ENCODE measurements at regions not wholly inside any gene's neighbourhood (a gene's known extent, or its start where the extent isn't known, plus 50 kb on each side); places are given as distances from the start of the nearest gene placed in this dataset.

DNA sequence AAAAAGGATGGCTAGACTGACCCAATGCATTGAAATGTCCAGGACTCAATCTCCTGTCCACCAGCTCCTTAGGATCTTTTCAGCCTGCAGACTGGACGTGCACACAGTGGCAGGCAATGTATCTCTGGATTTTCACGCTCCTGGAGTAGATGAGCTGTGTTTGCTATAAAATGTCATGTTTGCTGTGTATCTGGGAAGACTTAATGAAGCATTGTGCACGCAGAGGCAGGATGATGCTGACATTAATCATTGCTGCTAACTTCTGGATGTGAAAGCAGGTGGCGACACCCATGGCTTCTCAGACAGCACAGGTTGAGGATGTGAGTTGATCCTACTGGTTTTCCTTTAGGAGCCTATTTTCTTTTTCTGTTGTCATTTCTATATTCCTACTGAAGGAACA is 133.1 kb upstream of the PCSK2 start:
- DNase-seq (ENCODE audit: low read depth in 3 of 3, low spot score in 2 of 3) = no peak

DNA sequence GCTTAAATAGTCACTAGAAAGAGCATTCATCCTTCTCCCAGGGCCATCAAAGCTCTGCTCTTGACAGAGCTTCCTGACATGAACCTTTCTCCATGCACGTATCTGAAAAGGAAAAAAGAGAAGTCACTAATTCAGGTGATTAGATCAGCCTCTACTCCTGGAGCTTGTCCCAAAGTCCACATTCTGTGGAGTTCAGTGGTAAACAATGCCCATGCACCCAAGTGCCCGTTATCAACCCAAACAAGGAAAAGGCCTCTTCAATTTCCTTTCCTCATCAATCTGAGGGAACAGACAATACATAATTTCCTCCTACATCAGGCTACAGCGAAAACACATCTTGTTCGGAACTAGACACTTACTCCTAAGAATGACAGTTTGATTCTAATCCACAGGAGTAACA is 129.2 kb upstream of the PCSK2 start:
- no peak for DNase-seq (ENCODE audit: low read depth in 3 of 3, low spot score in 2 of 3)

DNA sequence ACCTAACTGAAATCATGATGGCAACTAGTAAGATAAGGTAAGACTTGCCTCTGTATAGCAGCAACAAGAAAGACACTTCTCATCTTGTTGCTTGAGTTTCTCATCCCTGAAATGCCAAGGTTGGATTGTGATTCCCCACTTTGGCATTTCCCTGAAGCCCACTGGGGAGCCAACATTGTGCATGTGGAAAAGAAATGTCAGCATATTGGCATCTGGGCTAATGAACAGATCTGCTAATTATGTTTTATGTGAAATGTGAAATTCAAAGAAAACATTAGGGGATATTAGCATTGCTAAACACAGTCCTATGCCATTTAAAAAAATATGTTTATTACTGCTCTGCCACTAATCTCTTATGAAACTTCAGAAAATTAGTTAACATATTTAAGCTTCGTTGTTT is 126.3 kb upstream of the PCSK2 start:
- DNase-seq (ENCODE audit: low read depth in 3 of 3, low spot score in 2 of 3) = no peak

DNA sequence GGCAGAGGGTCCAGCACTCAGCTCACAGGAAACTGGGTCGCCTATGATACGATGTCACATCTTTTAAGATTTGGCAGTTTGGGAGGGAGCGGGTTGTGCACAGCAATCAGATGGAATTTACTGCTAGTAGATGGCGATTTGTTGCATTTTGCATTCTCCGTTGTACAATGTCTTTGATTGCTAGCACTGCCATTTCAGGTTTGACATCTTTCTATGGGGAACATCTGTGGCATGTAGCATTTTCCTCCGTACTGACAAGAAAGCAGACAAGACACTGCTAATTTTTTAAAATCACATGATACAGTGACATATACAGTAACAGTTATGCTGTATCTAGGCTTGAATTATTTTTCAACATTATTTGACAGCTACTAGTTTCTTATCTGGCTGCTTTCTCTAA is 119.7 kb upstream of the PCSK2 start:
- no peak for DNase-seq (ENCODE audit: low read depth in 3 of 3, low spot score in 2 of 3)

DNA sequence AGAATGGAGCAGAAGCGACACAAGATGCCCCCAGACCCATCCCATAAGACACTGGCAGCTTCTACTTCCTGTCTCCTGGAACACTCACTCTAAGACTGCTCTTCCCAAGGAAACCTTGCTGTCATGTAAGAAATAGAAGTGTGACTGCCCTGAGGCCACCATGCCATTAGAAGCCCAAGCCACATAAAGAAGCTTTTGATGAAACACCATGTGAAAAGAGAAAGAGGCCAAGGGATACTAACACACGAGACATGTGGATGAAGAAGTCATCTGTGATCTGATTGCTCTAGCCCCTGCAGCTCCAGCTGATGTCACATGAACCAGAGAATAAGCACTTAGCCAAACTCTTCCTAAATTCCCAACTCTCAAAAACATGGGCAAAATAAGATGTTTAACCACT is 117.9 kb upstream of the PCSK2 start:
- no peak for DNase-seq (ENCODE audit: low read depth in 3 of 3, low spot score in 2 of 3)

DNA sequence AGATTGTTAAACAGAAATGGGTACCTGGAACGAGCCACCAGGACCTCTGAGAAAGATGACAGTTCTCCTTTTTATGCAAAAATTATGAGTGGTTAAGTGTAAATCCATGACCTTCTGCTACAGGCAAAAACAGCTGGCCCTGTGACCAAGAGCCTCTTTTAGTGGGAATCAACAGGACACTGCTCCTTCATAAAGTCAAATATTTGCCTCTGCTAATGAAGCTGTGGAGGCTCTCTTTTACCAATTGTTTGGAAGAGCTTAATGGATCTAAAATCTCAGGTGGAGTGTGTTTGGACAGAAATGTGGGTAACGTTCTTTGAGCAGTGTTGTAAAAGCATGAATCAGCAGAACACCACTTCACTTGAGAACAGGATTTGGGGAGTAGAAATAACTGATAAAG is 117.5 kb upstream of the PCSK2 start:
- no peak for DNase-seq (ENCODE audit: low read depth in 3 of 3, low spot score in 2 of 3)

DNA sequence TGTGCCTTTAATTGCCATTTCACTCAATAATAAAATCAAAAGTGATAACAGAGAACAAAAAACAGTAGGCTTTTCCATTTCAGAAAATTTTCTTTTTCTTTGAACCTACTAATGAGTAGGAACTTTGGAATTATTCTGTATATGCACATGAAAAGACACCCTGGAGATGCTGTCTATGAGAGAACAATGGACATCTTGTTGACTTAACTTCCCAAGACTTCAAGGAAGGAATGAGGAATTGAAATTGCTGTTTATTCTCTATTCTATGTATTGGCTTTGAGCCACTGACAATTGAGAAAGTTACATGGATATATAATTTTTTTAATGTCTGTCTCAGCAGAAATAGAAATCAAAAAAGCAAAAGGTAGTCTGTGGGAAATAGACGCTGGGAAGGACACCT is 98.6 kb upstream of the PCSK2 start:
- DNase-seq (ENCODE audit: low read depth in 3 of 3, low spot score in 2 of 3) = no peak

DNA sequence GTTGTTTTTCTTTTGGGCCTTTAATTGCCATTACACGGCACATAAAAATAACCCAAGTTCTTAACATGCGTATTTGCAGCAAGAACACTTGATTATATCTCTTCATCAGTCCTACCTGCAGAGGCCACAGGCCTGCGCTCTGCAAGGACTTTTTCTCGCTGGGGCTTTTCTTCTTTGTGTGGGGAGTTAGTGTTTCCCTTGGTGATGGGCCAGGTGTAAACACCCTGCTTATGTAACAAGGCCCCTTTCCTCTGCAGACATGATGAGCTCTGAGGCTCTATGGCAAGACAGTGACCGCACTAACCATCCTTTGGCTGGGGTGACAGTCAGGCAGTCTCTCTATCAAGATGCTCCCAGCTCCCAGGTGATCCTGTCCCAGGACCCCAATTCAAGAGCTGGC is 97.8 kb upstream of the PCSK2 start:
- no peak for DNase-seq (ENCODE audit: low read depth in 3 of 3, low spot score in 2 of 3)

DNA sequence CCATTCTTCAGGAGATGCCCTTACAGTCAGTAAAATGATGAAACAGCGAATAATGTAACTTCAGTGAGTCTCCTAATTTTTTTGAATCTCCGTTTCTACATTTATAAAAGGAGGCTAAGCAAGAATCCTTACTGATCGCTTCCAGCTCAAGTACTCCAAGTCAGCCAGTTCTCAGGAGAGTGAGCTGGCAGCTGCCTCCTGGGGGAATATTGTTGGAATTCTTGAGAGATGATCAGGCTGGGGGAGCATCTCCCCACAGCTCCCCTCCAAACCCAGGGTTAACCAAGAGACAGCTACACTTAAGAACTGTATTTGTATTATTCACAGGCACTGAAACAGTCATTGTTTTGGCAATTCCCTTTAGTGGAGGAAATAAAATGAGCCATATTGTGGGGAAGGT is 89.1 kb upstream of the PCSK2 start:
- DNase-seq (ENCODE audit: low read depth in 3 of 3, low spot score in 2 of 3) = no peak

DNA sequence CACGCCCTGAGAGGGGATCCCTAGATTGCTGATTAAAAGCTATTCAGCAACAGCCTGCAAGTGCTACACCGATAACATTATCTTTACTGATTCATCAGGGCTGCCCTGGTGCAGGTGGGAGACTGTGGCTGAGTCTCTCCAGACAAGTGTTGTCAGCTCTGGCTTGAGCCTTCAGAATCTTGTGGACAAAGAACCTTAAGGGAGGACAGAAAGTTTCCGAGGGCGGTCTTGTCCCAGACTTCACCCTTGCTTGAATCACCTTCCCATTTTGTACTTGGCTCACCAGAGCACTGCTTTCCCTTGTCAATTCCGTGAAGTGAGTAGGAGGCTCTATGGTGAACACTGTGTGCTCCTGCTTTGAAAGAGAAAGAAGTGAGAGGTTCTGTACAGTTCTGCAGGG is 88.6 kb upstream of the PCSK2 start:
- no peak for DNase-seq (ENCODE audit: low read depth in 3 of 3, low spot score in 2 of 3)

DNA sequence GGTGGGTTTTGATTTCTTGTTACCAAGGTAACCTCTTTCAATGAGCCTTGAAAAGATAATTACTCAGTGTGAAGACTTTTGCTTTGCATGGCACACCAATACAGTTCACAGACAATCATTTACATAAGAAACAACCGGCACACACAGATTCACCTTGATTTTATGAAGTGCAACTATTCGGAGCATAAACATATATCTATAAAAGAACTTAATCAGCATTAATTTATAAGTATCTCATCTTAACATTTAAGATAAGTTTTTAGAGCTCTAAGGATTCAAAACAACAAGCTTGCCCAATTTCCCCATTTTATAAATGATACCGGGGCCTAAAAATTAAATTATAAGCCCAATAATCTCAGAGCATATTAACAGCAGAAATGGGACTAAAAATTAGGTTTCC is 85.9 kb upstream of the PCSK2 start:
- DNase-seq (ENCODE audit: low read depth in 3 of 3, low spot score in 2 of 3) = no peak

DNA sequence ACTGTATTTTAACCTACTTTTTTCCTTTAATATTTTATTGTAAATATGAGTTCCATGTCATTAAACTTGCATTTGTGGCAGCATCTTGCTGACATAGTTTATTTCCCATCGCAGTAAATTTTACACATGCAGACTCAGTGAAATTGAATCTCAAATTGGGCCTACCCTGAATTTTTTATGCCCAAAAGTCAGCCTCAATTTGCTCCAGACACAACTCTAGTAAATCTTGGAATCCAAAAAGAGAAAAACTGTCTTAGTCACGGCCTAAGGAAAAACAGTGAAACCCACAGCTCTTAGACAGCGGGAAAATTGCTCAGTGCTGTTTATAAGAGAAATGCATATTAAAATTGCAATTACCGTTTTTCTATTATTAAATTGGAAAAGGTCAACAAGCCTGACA is 85.3 kb upstream of the PCSK2 start:
- DNase-seq (ENCODE audit: low read depth in 3 of 3, low spot score in 2 of 3) = no peak

DNA sequence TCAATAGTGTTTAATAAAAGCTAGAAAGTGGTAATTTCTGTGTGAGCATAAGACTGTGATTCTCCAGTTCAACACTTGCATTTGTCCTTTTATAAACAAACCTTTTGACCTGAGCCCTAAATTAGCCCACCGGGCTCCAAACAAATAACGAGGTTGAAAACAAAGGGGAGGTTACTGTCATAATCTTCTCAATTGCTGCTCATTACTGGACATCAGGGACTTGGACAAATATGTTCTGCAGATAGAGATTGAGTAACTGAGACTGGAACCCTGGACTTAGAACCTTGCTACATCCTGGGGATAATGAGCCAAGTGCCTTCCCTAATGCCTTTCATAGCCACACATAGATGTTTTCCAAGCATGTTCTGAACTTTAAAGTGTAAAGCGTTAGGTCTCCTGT is 84.2 kb upstream of the PCSK2 start:
- no peak for DNase-seq (ENCODE audit: low read depth in 3 of 3, low spot score in 2 of 3)

DNA sequence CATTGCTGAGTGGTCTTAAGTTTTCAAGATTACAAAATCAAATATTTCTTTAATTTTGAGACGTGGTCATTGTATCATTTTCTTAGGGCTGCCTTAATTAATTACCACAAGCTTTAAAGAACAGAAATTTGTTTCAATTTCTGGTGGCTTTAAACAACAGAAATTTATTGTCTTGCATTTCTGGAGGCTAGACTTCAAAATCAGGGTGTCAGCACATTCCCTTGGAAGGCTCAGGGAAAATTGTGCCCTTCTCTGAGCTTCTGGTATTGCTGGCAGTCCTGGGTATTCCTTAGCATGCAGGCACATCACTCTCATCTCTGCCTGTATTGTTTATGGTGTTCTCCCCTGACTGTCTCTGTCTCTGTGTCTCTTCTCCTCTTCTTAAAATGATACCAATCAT is 76.0 kb upstream of the PCSK2 start:
- no peak for DNase-seq (ENCODE audit: low read depth in 3 of 3, low spot score in 2 of 3)

DNA sequence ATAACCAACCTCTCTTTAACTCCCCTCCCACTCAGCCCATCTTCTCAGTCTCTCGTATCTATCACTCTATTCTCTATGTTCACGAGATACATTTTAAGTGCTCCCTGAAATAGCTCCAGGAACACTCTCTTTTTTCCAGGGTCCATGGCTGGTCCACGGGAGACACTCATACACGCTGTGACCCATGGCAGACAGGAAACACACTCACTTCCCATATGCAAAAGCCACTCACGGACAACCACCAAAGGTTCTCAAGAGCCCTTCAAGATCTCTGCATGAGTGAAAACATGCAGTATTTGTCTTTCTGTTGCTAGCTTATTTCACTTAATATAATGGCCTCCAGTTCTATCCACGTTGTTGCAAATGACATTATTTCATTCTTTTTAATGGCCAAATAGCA is 71.4 kb upstream of the PCSK2 start:
- DNase-seq (ENCODE audit: low read depth in 3 of 3, low spot score in 2 of 3) = no peak

DNA sequence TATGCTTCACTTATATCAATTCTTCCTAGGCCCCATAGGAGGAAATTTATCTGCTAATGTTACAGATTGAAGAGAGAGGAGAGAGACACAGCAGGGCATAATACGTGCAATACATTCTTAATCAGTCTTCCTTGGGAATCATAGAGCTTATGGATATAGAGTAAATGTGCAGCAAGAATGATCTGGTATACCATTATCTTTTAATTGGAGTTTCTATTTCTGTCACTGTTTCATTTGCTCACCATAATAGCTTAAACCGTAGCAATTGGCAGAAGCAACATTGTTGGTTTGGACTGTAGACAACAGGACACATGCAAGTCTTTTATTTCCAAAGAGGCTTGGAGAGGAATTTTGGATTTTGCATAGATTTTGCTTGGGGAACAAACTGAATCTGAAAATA is 68.1 kb upstream of the PCSK2 start:
- no peak for DNase-seq (ENCODE audit: low read depth in 3 of 3, low spot score in 2 of 3)

DNA sequence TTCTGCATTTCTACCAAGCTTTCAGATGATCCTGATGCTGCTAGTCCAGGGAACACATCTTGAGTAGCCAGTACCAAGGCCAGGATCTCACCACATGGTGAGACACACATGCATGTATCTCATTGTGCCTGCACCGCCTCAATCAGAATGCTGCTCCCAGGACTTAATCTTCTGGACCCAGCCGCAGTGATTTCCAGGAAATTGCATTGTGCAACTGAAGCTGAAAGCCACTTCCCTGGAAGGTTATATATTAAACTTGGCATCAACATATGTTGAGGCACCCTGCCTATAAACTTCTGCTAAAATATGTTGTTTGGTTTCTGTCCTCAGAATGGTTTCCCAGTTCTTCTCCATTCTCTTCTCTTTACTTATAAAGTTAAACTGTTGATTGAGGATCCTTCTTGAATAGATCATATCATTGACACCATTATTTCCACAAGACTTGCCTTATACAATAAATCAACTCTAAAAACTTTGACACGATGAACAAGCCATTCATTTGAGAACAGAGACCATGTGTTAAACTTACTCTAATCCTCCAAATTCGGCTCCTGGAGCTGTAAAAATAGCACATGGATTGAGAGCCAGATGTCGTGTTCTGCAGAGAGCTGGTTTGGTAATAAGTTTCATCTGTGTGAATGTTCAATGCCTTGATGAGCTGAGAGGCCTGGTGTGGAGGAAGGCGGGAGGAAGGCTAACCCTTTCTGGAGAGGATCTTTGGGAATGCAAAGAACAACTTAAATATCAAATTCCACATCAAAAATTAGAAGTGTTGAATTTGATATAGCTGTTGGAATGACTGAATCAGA is 65.0 kb upstream of the PCSK2 start:
- no peak for DNase-seq (ENCODE audit: low read depth in 3 of 3, low spot score in 2 of 3)

DNA sequence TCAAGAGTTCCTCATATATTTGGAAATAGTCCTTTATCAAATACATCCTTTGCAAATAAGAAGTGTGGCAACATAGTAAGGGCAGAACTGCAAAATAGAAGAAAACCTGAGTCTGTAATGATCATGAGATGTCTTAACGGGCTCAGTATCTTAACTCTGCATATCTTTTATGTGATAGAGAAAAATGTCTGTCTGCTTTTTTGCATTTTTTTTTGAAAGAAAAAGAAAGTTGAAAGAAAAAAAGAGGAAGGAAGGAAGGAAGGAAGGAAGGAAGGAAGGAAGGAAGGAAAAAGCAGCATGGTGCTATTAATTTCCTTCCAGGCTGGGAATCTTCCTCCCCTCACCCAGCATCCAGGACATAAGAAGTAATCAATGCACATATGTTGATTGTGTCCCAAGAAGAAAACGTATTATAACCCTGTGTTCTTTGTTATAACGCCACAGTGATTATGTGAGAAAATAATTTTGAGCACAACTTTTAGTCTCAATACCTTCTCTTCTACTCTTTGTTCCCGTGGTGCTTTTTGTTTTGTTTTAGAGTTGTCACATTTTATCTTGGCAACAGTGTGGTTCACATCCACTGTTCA is 58.7 kb upstream of the PCSK2 start:
- no peak for DNase-seq (ENCODE audit: low read depth in 3 of 3, low spot score in 2 of 3)

DNA sequence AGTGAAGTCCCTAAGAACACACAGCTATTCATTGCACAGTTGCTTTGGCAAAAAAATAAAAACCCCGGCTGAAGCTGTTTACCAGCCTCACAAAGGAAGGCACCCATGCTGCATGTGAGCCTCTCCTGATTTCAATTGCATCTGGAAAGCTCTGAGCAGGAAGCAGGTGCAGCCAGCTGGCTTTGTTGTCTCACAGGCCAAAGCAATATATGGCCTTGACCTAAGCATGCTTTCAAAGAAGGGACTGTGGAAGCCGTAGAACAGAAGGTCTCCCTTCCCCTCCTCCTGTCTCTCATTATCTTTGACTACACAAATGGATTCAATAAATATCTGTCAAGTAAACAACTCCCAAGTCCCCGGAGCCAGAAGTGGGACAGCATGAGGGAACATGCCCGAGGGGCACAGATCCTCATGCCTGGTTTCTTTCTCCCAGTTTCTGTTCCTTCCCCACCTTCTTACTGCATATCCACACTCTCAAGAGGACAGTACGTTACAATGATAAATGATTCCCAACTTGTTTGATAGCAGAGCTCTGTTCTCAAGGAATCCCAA is 57.2 kb upstream of the PCSK2 start:
- DNase-seq (ENCODE audit: low read depth in 3 of 3, low spot score in 2 of 3) = peak in 2 of 3 donors; percentile 6 to 7

DNA sequence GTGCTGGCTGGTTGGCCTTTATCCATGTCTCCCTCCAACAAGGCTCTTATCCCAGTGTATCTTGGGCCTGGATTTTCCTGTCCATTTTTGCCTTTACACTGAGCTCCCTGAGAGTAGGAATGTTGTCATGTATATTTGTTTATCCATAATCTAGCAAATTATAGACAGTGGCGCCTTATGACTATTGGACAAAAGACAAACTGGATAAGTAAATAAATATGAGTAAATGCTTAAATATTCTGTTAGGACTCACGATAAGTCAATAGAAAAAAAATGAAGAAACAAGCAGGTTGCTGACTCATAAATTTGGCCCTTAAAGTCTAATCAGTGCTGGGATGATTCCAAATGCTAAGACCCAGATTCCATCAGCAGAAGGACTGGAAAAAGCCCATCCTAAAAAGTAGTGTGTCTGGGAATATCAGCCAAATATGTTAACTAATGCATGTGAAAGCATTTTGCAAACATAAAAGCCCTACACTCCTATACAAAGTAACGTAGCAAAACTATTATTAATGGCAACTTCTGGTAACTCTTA is 55.0 kb upstream of the PCSK2 start:
- no peak for DNase-seq (ENCODE audit: low read depth in 3 of 3, low spot score in 2 of 3)

DNA sequence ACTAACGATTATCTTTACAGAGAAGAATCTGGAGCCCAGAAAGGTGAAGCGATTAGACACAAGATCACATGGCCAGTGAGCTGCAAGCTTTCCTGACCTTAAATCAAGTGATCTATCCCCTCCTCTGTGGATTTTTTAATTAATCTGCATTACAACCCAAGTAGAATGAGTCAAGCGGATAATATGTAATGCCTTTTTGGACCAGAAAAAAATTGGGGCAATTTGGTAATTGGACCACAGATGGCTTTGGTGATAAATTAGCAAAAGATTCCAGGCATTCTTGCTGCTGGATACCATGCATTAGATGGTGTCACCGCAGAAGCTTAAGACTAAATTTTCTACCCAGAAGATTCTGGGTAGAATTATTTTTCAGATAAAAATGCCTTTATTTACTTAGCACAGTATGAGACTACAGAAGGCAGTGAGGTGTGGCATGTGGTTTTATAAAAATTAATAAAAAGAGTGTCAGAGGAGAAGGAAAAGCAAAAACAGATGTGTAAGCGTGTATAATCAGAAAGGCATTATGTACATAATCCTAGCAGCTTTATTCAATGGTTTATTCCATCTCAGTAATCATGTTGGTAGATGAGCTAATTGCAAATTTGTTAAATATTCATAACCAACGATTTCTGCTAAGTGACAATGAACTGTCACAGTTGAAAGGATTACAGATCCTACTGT is 53.9 kb upstream of the PCSK2 start:
- DNase-seq (ENCODE audit: low read depth in 3 of 3, low spot score in 2 of 3) = no peak
